NCI-H748 (cell line): ENCODE measurements at regions not wholly inside any gene's neighbourhood (a gene's known extent, or its start where the extent isn't known, plus 50 kb on each side); places are given as distances from the start of the nearest gene placed in this dataset.
"Not testable (repeated sequence)": the region's sequence is repeated elsewhere in the genome, so short reads cannot be mapped to it uniquely, and the experiment has no call there.

Experiments used
- DNase-seq: peaks from one replicate; lab custom pipeline; 2025; ENCODE audit not compliant: unreplicated experiment; lab: John Stamatoyannopoulos, UW

GRCh38 chr13:80180740-80181355, 160.1 kb downstream of the SPRY2 start:
- DNase-seq = no peak

GRCh38 chr13:80177327-80177726, 163.6 kb downstream of the SPRY2 start:
- DNase-seq = no peak

- DNase-seq = no peak
Observed at GRCh38 chr13:80173224-80173623, 167.7 kb downstream of the SPRY2 start.

GRCh38 chr13:80171096-80171495, 169.8 kb downstream of the SPRY2 start:
- no peak for DNase-seq

GRCh38 chr13:80168089-80168850, 172.7 kb downstream of the SPRY2 start:
- DNase-seq = no peak

- no peak for DNase-seq
Observed at GRCh38 chr13:80166352-80166751, 174.6 kb downstream of the SPRY2 start.

GRCh38 chr13:80164462-80164861, 176.5 kb downstream of the SPRY2 start:
- DNase-seq = no peak

GRCh38 chr13:80161896-80162295, 179.0 kb downstream of the SPRY2 start:
- no peak for DNase-seq

- no peak for DNase-seq
Observed at GRCh38 chr13:80161219-80161618, 179.7 kb downstream of the SPRY2 start.

GRCh38 chr13:80160110-80160509, 180.8 kb downstream of the SPRY2 start:
- DNase-seq = no peak

- DNase-seq = no peak
Observed at GRCh38 chr13:80157261-80157932, 183.5 kb downstream of the SPRY2 start.

GRCh38 chr13:80152142-80152541, 188.8 kb downstream of the SPRY2 start:
- DNase-seq = not testable (repeated sequence)

- no peak for DNase-seq
Observed at GRCh38 chr13:80151016-80151415, 189.9 kb downstream of the SPRY2 start.

GRCh38 chr13:80149736-80150135, 191.2 kb downstream of the SPRY2 start:
- no peak for DNase-seq

- no peak for DNase-seq
Observed at GRCh38 chr13:80145171-80145690, 195.7 kb downstream of the SPRY2 start.

GRCh38 chr13:80144493-80144892, 196.4 kb downstream of the SPRY2 start:
- no peak for DNase-seq

GRCh38 chr13:80141123-80141849, 199.6 kb downstream of the SPRY2 start:
- DNase-seq = no peak

- DNase-seq = no peak
Observed at GRCh38 chr13:80140685-80141084, 200.2 kb downstream of the SPRY2 start.

GRCh38 chr13:80139196-80139595, 201.7 kb downstream of the SPRY2 start:
- no peak for DNase-seq

- DNase-seq = no peak
Observed at GRCh38 chr13:80137994-80138393, 202.9 kb downstream of the SPRY2 start.

GRCh38 chr13:80134346-80134745, 206.6 kb downstream of the SPRY2 start:
- DNase-seq = no peak
